Erythroblast (primary cell): ENCODE measurements at regions not wholly inside any gene's neighbourhood (a gene's known extent, or its start where the extent isn't known, plus 50 kb on each side); places are given as distances from the start of the nearest gene placed in this dataset.
A peak's percentile ranks its signal among the peaks of the same experiment; 100 is the strongest.
"Not testable (repeated sequence)": the region's sequence is repeated elsewhere in the genome, so short reads cannot be mapped to it uniquely, and the experiment has no call there.

Experiments used
- DNase-seq, 2 experiments: peaks; one replicate each; lab custom pipeline; 2025; lab: John Stamatoyannopoulos, UW
- GATA1 ChIP-seq: IDR thresholded peaks from 2 replicates; pipeline ENCODE4 v1.6.1; 2011; ENCODE audit warnings: low read depth, mild to moderate bottlenecking, control low read depth, low read length, moderate library complexity
- POLR2A ChIP-seq: IDR thresholded peaks from 2 replicates; pipeline ENCODE4 v1.6.1; 2011; ENCODE audit warnings: mild to moderate bottlenecking, low read length

DNA sequence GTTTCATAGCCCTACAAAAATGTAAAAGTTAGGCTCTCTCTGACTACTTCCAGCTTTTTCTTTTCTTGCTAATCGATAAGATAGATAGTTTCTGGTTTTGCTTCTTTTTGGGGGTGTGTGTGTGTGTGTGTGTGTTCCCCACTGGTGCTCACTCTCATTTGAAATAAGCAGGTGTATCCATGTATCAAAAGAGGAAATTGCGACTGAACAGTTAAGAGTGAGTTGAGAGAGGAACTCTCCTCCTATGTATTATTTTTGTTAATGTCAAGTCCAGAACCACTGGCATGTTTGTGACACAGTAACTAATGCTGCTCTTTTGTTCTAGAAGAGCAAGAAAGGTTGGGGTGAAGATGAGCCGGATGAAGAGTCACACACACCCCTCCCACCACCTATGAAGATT, 96.7 kb upstream of the UMPS start:
- DNase-seq, result no peak

DNA sequence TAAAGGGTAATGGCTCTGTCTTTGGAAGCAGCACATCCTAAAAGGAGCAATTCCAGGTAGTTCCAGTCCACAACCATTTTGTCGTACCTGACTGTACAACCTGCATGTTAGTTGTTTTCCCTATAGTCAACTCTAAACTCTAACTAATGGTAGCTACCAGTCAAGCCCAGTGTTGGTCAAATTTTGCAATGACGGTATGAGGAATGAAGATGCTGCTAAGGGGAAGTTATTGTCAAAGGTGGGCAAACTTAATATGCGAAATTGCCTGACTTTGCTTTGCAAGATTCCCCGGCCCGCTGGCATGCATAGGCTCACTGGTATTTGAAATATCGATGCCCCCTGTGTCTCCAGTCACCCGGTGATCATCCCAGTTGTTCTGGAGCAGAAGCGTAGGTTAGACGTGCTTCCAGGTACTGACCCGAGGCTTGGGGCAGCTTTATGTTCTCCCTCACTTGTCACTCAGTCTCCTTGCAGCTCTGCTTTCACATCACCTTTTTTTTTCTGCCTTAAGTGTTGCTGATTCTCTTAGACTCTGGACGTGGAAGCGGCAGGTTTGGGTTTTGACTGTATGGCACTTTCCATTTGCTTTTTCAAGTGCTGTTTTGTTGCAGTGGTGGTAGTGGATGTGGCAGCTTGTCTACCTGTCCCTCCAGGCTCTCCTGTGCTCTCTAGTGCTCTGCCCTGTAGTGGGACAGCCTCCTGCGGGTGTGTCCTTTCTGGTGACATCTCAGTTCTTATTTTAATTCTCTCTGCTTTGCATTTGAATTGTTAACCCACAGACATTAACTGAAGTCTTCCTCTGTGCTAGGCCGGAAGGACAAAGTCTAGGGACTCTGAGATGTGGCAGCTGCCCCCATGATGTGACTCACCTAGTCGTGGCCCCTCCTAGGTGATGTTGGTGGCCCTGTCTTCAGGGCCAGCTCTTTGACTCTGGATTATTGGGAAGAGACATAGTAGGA, 95.8 kb upstream of the UMPS start:
- no peak for TF ChIP-seq GATA1
- no peak for TF ChIP-seq POLR2A
- DNase-seq, result no peak

More for the DNA sequence above, 96.7 kb upstream of the UMPS start:
- TF ChIP-seq GATA1, result no peak

DNA sequence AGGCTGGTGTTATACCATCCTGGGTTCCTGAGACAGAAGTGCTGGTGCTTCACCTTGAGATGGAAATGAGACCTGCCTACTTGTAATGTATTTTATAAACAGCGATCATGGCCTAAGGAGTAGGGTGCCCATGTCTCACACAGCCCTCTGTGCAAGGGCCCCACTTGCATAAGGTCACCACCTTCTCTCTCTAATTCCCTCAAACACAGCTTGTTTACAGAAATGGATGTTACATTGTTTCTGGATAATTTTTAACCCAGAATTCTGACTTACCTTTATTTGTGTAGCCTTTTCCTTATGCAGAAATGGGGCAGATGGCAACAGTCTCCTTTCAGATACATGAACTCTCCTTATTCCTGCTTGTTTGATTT, 95.1 kb upstream of the UMPS start:
- DNase-seq, result no peak
- TF ChIP-seq GATA1 (no peak), POLR2A (no peak)

DNA sequence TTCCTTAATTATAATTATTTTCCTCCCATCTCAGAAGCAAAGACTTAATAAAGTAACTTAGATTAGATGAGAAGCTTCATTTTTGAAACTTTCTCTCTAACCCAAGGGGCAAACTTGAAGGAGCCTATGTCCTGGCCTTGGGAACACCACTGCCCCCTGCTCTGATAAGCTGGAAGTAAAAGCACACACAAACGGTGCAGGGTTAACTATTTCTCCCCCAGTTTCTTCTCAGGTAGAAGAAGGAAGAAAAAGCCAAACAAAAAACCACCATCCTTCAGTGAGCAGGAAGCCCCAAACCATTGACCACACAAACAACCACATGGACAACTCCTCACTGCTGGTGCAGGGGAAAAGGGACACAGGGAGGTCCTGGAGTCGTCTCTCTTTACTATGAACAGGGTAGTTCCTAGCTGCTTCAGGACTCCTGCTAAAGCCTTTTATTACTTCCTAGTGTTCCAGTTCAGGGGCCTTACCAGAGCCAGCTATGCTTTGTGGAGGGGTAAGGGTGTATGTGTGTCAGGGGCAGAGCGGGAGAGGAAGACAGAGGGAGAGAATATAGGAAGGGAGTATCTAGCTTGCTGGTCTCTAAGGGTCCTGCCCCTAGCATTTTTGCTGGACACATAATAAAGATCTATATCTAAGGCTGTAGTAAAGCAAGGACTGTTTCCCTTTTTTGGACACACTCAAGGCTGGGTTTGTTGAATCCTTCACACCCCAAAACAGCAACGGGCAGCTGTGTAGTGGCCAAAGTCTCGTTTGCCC, 94.0 kb upstream of the UMPS start:
- no peak for TF ChIP-seq POLR2A
- no peak for TF ChIP-seq GATA1
- DNase-seq, result no peak

DNA sequence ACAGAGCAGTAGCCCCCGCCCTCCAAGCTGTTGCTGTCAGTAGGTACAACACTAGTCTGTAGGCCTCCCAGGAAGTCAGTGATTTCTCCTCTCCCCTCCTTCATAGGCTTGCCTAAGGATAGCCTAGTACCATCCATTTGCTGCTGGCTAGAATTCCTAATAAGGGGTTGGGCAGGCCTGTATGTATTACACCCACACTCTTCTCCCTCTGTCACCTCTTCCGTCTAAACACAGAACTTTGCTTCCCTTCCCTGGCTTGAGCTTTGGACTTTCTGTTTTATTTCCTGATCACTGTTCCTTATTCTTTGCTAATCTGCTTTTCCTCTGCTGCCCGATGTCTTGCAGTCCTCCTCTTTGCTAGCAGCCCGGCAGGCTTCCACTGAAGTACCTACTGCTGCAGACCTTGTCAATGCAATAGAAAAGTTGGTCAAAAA, 93.4 kb upstream of the UMPS start:
- TF ChIP-seq POLR2A, result no peak
- TF ChIP-seq GATA1, result no peak

DNA sequence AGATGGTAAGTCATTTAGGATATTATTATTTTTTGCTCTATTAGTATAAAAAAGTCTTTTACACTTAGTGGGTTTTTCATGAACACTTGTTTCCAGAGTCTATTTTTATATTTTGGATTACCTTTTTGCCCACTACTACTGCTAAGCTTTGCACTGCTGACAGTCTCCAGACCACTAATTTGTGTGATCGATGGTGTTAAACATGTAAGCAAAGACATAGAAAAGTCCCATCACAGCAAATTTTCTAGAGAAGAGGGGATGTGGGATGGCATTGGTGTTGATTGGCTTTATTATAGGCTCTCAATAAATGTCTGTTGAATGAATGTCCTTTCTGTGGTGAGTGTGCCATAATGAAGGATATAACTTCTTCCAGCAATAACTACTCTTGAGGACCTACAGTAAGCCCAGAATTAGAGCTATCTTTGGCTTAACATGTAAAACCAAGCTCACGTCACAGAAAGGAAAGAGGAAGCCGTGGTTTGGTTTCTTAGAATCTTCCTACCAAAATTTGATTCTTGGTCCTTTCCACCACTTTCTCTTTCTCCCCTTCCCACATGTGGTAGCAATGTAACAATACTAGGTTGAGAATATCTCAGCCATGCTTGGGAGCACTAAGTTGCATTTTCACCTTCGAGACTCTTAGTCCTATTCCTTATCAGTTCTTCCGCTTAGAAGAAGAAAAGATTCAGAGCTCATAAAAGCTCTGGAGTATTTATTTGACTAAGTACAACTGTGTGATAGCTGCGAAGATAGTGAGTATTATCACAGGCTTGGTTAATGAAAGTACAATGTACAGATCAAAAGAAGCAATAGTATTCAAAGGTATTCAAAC, 90.6 kb upstream of the UMPS start:
- TF ChIP-seq GATA1, result no peak
- no peak for TF ChIP-seq POLR2A
- DNase-seq, result no peak

More for the DNA sequence above, 93.4 kb upstream of the UMPS start:
- DNase-seq, result no peak

DNA sequence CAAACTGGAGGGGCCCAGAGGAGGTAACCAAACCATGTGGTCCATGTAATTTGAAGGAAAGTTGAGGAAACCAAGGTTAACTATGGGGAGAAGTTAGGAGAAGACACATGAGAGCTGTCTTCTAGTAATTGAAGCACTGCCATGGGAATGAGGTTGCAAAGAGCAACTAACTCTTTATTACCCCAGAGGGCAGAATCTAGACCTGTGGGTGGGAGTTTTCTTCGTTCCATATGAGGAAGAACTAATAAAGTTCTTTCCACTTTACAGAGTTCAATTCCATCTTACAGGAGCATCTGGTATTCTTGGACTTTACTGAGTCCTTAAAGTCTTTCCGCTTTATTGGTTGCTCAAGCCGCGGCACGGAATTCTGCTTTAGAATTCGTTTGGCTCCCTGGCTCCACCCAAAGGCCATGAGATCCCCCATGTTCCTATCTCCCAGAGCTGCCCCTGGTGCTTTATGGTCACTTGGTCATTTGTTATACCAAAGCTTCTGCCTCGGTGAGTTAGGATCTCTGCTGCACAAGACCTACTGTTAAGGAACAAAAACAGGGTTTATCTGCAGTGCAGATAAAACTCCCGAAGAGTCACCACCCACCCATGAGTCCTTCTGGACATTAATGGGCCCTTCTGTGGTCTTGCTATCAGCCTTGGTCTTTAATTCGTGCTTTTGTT, 89.5 kb upstream of the UMPS start:
- TF ChIP-seq POLR2A (no peak), GATA1 (no peak)

DNA sequence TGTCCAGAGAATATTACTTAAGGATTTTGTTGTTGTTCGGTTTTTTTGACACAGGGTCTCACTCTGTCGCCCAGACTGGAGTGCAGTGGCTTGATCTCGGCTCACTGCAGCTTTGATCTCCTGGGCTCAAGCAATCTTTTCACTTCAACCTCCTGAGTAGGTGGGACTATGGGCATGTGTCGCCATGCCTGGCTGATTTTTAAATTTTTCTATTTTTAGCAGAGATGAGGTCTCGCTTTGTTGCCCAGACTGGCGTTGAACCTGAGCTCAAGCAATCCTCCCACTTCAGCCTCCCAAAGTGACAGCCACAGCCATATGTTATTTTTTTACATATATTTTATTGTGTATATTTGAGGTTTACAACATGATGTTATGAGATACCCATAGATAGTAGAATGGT, 86.8 kb upstream of the UMPS start:
- DNase-seq, result no peak
- TF ChIP-seq GATA1 (no peak), POLR2A (no peak)

More for the DNA sequence above, 89.5 kb upstream of the UMPS start:
- peak in 1 of 2 experiments; percentile 24 for DNase-seq

DNA sequence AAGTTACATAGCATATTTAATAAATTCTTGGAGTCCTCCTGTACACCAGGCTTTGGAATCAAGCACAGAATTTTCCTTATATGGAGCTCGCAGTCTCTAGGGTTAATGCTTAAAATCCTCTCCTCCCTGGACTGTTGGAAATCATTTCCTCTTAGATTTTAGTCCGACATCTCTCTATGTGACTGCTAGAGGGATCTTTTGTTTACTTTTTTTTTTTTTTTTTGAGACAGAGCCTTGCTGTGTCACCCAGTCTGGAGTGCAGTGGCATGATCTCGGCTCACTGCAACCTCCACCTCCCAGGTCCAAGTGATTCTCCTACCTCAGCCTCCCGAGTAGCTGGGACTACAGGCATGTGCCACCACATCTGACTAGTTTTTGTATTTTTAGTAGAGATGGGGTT, 84.1 kb upstream of the UMPS start:
- DNase-seq, result not testable (repeated sequence)

DNA sequence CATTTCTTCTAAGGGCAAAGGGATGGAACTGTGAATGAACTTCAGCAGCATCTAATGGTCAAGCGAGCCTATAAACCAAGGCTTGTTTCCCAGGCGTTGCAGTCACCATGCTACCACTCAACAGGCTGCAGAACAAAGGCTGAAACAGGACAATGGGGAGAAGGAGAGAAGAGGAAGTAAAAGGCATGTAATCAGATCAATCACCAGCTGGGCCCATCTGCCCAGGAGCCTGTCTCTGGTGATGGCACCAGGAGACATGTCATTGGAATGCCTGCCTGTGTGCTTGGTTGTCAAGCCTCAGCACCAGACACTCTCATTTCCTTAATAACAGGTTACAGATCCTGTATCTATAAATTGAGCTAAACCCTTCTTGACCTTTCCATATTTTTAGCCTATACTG, 81.7 kb upstream of the UMPS start:
- DNase-seq, result no peak
- no peak for TF ChIP-seq GATA1
- TF ChIP-seq POLR2A, result no peak

DNA sequence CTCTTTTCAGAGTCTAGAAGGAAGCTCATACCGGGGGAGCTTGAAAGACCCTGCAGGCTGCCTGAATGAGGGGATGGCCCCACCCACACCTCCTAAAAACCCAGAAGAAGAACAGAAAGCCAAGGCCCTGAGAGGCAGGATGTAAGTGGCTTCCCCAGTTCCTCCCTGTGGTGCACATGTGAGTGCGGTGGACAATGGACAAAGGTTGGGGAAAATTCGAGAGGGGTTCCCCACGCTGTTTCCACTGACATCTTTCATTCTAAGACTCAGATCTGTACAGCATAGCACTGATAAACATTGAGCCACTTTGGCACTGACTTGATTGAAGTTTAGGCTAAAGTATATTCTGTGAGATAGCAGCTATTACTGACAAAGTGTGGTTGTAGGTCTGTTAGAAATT, 79.5 kb upstream of the UMPS start:
- DNase-seq, result no peak
- no peak for TF ChIP-seq POLR2A
- no peak for TF ChIP-seq GATA1

DNA sequence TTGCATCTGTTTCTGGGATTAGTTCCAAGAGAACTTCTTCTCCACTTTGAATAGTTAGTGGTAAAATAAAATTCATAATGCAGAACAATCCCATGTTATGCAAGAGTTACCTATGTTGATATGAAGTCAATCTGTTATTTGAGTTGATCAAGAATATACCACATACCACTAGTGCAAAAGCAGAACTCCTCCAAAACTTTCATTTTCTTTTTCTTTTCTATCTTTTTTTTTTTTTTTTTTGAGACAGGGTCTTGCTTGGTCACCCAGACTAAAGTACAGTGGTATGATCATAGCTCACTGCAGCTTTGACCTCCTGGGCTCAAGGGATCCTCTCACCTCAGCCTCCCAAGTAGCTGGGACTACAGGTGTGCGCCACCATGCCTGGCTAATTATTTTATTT, 78.8 kb upstream of the UMPS start:
- DNase-seq, result not testable (repeated sequence)

DNA sequence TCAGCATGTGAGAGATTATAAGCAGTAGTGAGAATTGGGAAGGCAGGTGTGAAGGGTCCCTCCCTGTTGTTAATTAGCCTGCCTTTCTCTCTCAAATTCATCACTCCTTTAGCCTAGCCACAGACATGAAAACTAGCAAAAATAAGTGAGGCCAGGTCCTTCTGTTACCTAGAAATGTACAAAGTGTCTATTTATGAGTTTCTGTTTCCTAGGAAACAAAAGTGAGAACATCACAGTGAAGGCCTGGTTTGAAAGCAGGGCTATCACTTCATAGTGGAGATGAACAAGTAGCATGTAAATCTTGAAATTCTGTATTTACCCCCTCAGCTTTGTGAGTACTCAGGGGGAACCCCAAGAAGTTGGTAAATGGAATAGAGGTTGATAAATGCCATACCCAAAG, 78.2 kb upstream of the UMPS start:
- TF ChIP-seq POLR2A, result no peak
- no peak for TF ChIP-seq GATA1
- no peak for DNase-seq
